Activated B cell treated with CpG ODN at 0.5 μM for 24 hours (primary cell): ENCODE measurements at regions not wholly inside any gene's neighbourhood (a gene's known extent, or its start where the extent isn't known, plus 50 kb on each side); places are given as distances from the start of the nearest gene placed in this dataset.

Experiments
- ATAC-seq: fragments of 200-7000 bp; cut with Tn5 transposase; one replicate; pipeline ENCODE4 v1.10.0; 2021; ENCODE audit warnings: low read depth, mild to moderate bottlenecking, moderate library complexity
- CTCF ChIA-PET: fragments of 350-600 bp; sonication (Branson Sonifier 250); formaldehyde crosslinking; loops from one replicate; lab custom pipeline; 2021; ENCODE audit warnings: antibody characterized with exemption; lab: Charles Lee
- POLR2A ChIA-PET: fragments of 350-600 bp; sonication (Branson Sonifier 250); formaldehyde crosslinking; loops from one replicate; lab custom pipeline; 2021; ENCODE audit warnings: antibody characterized with exemption; lab: Charles Lee
- DNase-seq: peaks from one replicate; pipeline ENCODE4 v3.0.0; 2022
- H3K27ac Mint-ChIP-seq: one replicate; pipeline ENCODE4 v1.8.0; 2020; ENCODE audit warnings: mixed read lengths
- H3K27me3 Mint-ChIP-seq: one replicate; pipeline ENCODE4 v1.8.0; 2021; ENCODE audit warnings: mixed read lengths
- H3K36me3 Mint-ChIP-seq: one replicate; pipeline ENCODE4 v1.8.0; 2021; ENCODE audit warnings: low read depth, mixed read lengths
- H3K4me1 Mint-ChIP-seq: one replicate; pipeline ENCODE4 v1.8.0; 2021; ENCODE audit warnings: mixed read lengths
- H3K4me3 Mint-ChIP-seq: one replicate; pipeline ENCODE4 v1.8.0; 2020; ENCODE audit warnings: mild to moderate bottlenecking, mixed read lengths
- H3K9me3 Mint-ChIP-seq: one replicate; pipeline ENCODE4 v1.8.0; 2020; ENCODE audit warnings: mixed read lengths
- intact Hi-C: fragments of 100-400 bp; cut with micrococcal nuclease; formaldehyde crosslinking; loops from one replicate; pipeline ENCODE4 v1.15.1; 2024
- TF ChIP-seq, protein P1 (sequence below): fragments of 200-600 bp; IDR thresholded peaks from one replicate; pipeline ENCODE4 v1.8.0; 2022; ENCODE audit warnings: antibody characterized with exemption, mild to moderate bottlenecking

DNA sequence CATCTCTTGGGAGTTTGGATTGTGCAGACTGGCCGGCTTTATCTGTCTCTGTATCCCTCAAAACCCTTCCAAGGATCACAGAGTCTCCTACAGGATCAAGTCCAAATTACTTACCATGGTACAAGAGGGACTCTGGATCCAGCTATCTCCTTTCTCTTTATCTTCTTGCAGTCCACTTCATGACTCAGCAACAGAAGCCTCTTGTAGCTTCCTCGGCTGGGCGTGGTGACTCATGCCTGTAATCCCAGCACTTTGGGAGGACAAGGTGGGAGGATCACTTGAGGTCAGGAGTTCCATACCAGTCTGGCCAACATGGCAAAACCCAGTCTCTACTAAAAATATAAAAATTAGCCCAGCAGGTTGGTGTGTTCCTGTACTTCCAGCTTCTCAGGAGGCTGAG lies 189.7 kb downstream of the BCAT1 start:
- Mint-ChIP-seq H3K36me3 (no peaks in the 10 kb centered on the region), H3K4me1 (peaks cover 5% of the 10 kb centered on the region), H3K27me3 (no peaks in the 10 kb centered on the region), H3K9me3 (no peaks in the 10 kb centered on the region), H3K4me3 (no peak overlapping the region), H3K27ac (no peak overlapping the region)
- ChIA-PET CTCF (no interaction called here), POLR2A (no interaction called here)
- intact Hi-C loops, result no loop called here
- ATAC-seq (no peak), DNase-seq (no peak)
- TF ChIP-seq, protein P1, sequence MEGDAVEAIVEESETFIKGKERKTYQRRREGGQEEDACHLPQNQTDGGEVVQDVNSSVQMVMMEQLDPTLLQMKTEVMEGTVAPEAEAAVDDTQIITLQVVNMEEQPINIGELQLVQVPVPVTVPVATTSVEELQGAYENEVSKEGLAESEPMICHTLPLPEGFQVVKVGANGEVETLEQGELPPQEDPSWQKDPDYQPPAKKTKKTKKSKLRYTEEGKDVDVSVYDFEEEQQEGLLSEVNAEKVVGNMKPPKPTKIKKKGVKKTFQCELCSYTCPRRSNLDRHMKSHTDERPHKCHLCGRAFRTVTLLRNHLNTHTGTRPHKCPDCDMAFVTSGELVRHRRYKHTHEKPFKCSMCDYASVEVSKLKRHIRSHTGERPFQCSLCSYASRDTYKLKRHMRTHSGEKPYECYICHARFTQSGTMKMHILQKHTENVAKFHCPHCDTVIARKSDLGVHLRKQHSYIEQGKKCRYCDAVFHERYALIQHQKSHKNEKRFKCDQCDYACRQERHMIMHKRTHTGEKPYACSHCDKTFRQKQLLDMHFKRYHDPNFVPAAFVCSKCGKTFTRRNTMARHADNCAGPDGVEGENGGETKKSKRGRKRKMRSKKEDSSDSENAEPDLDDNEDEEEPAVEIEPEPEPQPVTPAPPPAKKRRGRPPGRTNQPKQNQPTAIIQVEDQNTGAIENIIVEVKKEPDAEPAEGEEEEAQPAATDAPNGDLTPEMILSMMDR, result no peak

DNA sequence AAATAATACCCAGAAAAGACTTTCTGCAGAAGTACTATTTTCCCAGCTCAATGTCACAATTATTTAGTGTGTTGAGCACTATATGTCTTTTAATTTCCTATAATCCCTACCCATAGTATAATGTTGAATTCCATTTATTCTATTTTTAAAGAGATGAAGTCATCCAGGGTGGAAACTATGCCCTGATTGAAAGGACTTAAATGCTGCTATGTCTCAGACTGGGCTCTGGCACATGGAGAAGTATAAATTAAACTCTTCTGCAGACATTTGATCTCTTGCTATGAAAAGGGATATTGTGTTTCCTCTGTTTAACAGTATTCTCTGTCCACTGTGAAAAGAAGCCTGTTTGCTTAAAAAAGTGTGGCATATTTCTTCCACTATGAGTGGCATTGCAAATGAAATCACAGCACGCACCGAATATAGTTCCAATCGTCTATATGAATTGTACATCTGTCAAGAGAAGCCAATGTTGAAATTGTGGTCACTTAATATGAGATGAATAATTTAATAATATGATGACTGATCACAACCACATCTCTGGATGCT lies 192.3 kb downstream of the BCAT1 start:
- intact Hi-C loops, result no loop called here

DNA sequence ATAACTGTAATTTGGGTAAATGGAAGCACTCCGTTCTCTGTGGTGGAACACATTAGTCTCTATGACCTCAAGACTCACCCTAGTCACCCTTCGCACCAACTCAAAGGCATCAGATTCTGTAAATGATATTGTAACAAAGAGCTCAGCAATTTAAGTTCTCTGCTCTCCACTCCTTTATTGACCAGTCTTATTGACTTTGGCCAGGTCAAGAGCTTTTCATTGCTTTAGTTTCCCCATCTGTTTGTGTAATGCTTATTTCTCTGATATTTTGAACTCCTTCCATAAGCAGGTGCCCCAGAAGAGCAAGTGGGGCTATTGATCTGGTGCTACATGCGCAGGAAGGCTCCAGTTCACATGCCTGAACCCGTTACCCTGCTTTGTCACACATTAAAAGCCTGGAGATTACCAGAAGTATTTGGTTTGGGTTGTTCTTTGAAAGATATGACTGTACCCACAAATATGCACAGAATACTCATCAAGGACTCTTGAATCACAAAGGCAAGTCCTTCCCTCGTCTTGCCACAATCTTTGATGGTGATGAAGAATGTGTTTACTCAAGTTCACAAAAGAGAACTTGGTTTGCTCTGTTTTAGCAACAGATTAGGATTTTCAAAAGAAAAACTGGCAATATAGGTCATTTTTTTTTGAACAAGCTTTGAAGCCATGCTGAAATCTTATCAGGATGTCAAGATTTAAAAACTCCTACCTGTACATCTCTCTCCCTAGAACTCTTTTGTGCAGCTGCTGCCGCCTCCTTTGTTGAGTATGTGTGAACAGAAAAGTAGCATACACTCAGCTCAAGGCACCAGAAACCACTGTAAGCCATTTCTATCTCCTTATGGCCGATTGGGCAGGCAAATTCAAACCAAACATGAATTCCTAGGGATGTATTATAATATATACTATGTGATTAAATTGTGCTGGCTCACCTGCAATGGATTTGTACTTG lies 193.9 kb downstream of the BCAT1 start:
- ChIA-PET CTCF (no interaction called here), POLR2A (interaction anchor here (0.6 to 1.3 kb wide), 3 partner anchors 11 to 84 kb away, joined by 3 to 5 read pairs (median 3); no protein-coding TSS in a partner anchor)
- DNase-seq, result no peak
- Mint-ChIP-seq H3K36me3 (no peaks in the 10 kb centered on the region), H3K27ac (no peak overlapping the region), H3K27me3 (no peaks in the 10 kb centered on the region), H3K4me3 (no peak overlapping the region), H3K4me1 (peaks cover 9% of the 10 kb centered on the region), H3K9me3 (no peaks in the 10 kb centered on the region)
- TF ChIP-seq, protein P1, result no peak
- intact Hi-C loops, result no loop called here
- ATAC-seq, result no peak

More for the DNA sequence above, 192.3 kb downstream of the BCAT1 start:
- H3K27me3 Mint-ChIP-seq, result no peaks in the 10 kb centered on the region
- TF ChIP-seq, protein P1, result no peak
- no peaks in the 10 kb centered on the region for H3K36me3 Mint-ChIP-seq
- DNase-seq, result no peak
- no peaks in the 10 kb centered on the region for H3K9me3 Mint-ChIP-seq
- peaks cover 5% of the 10 kb centered on the region for H3K4me1 Mint-ChIP-seq
- no peak overlapping the region for H3K4me3 Mint-ChIP-seq
- ChIA-PET POLR2A (interaction anchor here (1.3 kb wide), 1 partner anchor 9 kb away, joined by 3 read pairs; no protein-coding TSS in a partner anchor), CTCF (no interaction called here)
- no peak for ATAC-seq
- no peak overlapping the region for H3K27ac Mint-ChIP-seq

DNA sequence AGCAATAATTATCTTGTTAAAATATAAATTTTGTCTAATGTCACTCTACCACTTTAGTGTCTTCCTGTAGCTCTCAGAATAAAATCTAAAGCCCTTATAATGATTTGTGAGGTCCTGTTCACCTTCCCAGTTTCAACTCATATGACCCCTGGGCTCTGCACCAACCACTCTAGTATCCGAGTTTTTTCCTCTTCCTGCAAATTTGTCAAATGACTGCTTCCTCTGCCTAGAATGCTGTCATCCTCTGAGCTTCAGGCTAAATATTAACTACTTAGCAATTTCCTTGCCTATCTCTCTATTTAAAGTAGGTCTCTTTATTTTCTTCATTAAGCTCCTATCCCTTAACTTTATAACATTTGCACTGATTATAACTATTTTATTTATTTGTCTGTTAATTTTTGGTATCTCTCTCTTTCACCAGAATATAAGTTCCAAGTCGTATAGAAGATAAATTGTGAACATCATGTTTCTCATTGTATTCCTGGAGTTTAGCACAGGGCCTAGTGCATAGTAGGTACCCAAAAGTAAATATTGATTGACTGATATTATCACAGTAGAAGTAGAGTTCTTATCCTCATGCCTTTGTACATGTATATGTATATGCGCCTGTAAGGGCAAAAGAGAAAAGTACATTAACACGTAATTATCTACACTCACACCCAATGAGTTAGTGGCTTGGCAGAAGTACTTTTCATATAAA lies 196.0 kb downstream of the BCAT1 start:
- no peaks in the 10 kb centered on the region for H3K27me3 Mint-ChIP-seq

More for the DNA sequence above, 196.0 kb downstream of the BCAT1 start:
- ATAC-seq (no peak), DNase-seq (no peak)
- Mint-ChIP-seq H3K4me1 (peaks cover 9% of the 10 kb centered on the region), H3K27ac (no peak overlapping the region), H3K4me3 (no peak overlapping the region), H3K9me3 (no peaks in the 10 kb centered on the region), H3K36me3 (no peaks in the 10 kb centered on the region)
- TF ChIP-seq, protein P1, result no peak
- intact Hi-C loops, result no loop called here
- POLR2A ChIA-PET, result interaction anchor here (0.9 to 1.0 kb wide), 3 partner anchors 10 to 20 kb away, joined by 3 read pairs; no protein-coding TSS in a partner anchor
- CTCF ChIA-PET, result no interaction called here
